ENCODE measurements at regions not wholly inside any gene's neighbourhood (a gene's known extent, or its start where the extent isn't known, plus 50 kb on each side); places are given as distances from the start of the nearest gene placed in this dataset.

DNA sequence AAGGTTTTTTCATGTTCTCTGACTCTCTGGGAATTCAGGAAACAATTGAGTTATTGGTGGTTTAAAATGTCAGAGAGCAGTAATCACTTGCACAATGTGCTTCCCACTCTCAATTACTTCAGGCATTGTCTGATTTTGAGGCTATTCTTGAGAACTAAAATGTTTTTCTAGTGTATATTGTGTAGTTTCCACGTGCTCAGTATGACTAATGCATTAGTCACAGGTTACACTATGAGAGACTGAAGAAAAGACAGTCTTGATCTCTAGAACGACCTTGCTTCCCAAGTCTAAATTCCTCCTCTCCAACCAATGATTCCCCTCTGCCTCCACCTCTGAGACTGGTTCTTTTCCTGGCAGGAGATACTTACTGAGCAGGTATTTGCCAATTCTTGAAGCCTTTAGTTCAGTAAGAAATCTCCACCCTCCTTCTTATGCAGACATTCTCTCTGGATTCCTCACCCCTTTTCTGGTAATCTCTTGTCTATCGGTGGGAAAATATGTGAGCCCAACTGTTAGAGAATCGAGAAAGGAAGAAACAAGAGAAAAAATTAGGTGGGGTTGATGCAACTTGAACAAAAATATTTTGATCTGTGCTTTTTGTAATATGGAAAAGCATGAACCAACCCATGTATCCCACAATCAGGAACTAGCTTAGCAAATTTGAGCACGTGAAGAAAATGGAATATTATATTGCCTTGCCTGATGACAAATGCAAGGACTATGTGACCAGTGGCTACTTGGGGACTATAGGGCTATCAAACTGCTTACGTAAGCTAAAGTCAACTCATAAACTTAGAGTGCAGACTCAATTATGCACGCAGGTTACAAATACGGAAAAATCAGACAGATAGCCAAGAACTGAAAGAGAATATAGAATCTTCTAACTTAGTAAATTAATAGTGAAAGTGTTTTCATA, 61.1 kb upstream of the SLC22A16 start:
- no peak for DNase-seq

DNA sequence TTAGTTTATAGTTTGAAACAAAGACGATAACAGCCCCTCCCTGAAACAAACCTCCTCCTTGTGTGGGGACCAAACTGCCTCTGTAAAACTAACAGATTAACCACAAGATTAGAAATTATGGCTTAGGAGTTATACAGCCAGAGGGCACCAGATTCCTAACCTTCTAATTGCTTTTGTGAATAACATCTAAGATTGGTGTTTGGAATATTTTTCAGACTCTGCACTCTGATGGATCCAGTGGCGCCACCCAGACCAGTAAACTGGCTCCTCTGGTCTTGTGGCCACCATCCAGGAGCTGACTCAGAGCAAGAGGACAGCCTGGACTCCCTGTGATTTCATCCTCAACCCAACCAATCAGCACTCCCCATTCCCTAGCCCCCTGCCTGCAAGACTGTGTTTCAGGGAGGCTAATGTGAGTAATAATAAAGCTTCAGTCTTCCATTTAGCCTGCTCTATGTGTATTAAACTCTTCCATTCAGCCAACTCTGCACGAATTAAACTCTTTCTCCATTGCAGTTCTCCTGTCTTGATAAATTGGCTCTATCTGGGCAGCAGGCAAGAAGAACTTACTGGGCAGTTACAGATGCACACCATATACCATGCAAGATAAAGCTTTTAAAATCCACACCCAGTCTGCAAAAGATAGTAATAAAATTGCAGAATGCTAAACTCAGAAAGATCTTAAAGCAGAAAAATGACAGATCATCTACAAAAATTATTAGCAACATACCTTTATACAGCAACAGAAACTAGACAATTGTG, 58.5 kb upstream of the SLC22A16 start:
- DNase-seq: no peak

DNA sequence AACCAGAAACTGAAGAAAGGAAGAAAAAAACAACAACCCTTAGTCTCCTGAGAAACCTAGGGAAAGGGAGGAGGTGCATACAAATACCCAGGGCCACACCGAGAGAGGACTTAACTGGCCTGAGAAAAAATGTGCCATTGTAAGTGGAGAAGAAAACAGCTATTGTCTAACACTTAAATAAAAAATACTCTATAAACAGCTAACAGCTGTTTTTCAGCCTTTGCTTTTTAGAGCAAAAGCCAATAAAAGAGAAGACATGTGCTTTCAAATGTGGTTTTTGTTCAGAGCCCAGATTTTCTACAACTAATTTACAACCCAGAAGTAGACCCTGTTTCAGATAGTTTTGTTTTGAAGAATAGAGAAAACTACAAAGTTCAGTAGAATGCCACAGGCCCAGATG, 56.0 kb upstream of the SLC22A16 start:
- DNase-seq: no peak

DNA sequence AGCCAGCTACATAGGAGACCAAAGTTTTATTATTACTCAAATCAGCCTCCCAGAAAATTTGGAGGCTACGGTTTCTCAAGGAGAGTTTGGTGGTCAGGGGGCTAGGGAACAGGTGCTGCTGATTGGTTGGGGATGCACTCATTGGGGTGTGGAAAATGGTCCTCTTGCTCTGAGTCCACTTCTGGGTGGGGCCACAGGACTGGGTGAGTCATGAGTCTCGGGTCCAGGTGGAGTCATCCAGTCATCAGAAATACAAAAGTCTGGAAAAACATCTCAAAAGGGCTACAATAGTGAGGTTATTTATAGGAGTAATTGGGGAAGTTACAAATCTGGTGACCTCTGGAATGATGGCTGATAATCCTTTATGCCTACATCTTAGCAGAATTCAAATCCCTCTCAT, 54.3 kb upstream of the SLC22A16 start:
- DNase-seq: no peak

DNA sequence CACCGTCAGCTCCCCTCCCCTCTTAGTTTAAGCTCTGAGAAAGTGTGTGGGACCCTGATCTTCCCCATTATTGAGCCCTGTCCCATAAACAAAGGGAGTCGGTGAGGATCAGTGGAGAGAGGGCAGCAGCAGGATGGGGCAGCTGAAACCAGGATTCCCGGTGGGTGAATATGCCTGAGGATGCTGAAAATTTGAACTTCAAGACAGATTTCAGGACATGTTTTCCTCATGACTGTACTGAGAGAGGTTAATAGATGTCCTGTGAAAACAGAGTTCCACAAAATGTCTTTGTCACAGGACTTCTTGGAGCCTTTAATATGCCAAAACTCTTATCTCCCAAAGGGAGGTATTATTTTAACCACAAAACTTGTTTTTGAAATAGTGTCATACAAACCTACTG, 53.5 kb upstream of the SLC22A16 start:
- no peak for DNase-seq

DNA sequence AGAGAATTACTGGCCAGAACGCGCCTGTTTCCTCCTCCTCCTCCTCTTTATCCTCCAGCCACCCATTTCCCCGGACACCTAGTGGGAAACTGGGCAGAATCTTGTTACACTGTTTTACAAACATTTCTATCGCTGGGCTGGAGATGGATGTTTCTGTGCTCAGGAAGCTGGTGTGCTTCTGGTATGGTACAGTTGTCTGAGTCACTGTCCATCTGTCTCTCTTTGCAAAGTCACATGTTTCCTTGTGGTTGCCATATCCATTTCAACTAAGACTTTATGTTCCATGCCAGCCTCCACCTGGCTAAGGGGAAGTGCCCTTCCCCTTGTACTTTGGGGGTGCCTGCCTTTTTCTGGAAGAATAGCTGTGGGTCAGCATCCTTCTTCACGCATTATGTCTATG, 52.9 kb upstream of the SLC22A16 start:
- DNase-seq: no peak

DNA sequence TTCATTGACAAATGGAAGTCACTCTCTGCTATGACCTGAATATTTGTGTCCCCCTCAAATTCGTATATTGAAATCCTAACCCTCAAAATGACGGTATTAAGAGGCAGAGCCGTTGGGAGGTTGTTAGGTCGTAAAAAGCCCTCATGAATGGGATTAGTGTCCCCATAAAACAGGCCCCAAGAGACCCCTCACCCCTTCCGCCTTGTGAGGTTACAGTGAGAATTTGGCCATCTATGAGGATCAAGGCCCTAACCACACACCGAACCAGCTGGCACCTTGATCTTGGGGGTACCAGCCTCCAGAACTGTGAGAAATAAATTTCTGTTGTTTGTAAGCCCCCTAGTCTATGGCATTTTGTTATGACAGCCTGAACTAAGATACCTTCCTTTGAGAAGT, 52.5 kb upstream of the SLC22A16 start:
- no peak for DNase-seq

DNA sequence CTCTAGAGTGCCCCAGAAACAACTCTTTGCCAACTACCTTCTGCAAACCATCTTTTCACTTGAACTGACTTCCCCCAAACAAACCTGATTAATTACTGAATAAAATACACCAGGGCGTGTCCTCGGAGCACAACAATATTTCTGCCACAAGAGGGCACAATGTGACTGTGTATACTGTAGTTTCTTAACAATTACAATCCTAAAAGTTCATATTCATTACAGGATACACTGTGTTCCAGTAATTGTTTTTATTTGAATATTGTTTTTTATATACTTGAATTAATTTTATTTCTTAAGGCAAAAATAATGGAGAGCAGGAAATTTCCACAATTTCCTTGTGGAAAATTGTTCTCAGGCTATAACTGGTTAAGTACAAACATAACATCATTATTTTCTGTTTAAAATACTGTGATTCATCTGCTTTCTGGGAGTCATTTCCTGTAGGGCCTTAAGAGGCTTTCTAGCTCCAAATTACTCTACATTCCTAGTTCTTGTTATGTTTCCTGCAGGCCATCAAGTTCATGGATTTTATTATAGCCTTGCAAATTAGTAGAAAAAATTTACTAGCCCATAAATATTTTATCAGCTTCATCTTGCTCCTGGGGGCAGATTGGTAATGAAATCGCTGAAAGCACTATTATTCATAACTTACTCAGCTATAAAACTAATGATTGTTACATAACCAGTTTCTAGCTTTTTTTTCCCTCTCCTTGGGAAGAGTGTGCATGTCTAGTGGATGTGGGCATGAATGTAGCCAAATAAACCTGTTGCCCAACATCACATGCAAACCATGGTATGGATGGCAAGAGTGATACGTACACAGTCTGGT, 51.9 kb upstream of the SLC22A16 start:
- peak; percentile 66 for DNase-seq

DNA sequence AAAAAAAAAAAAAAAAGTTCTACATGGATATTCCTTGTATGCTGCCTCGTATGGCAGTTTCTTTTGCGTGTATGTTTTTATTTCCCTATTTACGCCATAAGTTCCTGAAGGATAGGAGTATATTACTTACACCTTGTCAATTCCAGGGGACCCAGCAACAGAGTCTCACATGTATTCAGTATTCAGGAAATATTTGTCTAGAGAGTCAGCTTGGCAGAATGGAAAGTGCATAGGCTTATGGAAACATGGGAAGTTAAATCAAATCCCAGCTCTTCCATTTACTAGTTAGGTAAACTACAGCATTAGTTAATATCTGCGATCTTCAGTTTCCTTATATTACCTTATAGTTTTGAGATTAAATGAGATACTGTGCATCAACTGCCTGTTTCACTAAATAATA, 51.1 kb upstream of the SLC22A16 start:
- DNase-seq: no peak

DNA sequence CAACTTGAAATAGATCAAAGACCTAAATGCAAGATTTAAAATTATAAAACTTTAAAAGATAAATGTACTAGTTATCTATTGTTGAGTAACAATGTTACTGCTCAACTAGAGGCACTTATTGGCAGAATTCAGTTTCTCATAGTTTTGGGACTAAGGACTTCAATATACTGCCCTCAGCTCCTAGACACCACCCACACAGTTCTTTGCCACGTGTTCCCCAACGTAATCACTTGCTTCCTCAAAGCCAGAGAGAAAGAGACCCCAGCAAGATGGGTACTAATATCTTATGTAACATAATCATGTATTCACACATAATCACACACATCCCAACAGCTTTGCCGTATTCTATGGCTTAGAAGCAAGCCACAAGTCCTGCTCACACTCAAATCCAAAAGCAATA, 50.3 kb upstream of the SLC22A16 start:
- DNase-seq: no peak

Data from stimulated activated CD4-positive, alpha-beta T cell treated with anti-CD3 and anti-CD28 coated beads, Interleukin-15, amount 100 ng/mL, for 24 hours (primary cell).